ENCODE measurements at regions not wholly inside any gene's neighbourhood (a gene's known extent, or its start where the extent isn't known, plus 50 kb on each side); places are given as distances from the start of the nearest gene placed in this dataset.

DNA sequence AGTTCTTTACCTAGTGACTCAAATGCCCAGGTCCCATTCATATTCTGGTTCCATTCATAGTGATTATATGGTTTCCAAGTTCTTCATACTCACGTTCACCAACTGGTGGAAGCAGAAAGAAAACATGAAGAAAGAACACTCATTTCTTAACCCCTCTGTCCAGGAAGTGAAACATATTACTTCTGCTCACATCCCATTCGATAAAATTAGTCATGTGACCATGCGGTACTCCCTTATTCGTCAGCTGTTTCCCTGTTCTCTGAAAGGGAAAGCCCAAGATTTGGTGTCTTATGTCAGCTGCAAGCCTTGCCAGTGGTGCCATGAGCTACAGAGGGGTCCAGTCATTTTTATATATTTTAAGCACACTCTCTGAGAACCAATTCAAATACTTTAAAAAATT is 387.0 kb upstream of the DMAC1 start:
- DNase-seq: no peak

DNA sequence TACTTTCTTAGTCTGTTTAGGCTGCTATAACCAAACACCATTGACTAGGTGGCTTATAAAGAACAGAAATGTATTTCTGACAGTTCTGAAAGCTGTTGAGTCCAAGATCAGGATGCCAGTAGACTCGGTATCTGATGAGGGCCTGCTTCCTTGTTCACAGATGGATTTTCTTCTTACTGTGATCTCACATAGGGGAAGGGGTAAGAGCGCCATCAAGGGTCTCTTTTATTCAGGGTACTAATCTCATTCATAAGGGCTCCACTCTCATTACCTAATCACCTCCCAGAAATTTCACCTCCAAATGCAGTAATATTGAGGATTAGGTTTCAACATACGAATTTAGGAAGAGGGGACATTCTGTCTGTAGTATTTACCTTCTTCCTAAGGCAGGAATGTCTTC is 384.0 kb upstream of the DMAC1 start:
- DNase-seq: no peak

DNA sequence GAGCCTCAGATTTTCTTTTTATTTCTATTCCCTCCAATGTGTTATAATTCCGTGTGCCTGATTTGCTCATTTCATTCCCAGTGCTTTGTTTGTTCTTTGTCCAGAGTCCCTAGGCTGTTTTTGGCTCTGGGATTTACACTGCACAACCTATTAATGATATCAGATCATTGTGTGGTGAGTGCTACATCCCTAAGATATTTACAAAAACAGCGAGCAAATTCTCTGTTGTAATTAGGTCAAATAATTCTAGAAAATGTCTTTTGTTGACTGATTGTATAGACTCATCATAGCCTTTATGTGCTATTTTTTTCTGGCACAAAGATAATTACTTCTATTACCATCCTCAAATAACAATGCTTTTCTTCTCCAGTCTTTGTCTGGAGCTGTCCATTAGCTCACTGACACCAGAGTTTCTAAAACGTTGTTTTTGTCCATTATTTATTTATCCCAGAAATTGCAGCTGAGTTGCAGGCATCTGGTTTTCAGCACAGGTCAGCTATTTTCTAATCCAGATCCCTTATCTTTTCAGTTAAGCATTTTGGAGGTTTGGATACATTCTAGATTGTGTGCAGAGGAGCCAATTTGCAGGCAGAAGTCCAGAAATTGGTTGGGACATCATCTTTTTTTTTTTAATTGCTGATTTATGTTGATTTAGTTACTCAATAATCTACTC is 379.9 kb upstream of the DMAC1 start:
- DNase-seq: no peak

DNA sequence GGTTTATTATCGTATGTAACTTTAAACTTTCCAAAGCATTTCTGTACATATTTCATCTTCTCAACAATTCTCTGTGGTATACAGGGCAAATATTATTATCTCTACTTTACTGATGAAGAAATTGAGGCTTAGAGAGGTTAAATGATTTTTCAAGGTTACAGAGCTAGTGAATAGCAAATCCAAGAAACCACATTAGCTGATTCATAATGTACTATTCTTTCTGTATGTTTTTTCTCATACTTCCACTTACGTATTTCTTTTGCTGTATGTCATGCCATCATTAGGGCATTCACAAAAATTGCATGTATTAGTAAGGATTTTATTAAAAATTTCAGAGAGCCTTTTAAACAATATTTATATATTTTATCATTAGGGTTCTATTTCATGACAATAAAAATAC is 372.4 kb upstream of the DMAC1 start:
- DNase-seq: no peak

DNA sequence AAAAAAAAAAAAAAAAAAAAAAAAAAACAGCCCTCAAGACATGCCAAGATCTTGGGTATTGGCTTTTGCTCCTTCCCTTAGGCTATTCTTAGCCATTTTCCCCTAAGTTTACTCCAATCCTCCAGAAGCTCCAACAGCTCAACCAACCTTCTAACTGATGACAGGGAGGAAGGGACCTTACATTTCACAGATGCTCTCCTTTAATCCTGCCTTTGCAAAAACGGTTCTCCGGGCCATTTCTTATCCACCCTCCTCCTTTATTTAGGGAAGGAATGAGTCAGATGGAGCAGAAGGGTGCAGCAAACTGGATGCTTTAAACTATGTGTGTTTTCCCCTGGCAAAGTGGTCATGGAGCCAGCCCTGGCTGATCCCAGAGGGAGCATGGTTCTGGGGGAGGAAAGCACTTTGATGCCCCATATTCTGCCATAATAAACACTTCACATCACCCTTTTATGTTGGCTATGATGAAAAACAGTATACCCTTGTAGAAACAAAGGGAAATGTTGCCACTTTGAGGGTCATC is 369.4 kb upstream of the DMAC1 start:
- no peak for DNase-seq

DNA sequence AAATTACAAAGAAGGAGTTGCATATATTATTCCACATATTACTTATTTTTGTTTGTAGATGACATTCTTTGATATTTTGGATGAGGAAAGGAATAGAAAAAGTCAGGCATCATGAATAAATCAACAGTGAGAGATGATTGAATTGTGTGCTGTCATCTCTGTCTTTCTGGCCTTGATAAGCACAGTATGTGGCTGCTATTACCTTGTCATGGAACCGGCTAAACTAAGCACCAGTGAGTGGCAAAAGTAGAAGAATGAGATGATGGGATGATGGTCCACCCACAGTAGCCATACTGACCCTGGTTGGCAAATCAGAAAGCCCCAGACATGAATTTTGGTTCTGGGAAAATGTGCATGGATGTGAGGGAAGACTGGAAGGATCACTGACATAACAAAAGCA is 361.2 kb upstream of the DMAC1 start:
- no peak for DNase-seq

DNA sequence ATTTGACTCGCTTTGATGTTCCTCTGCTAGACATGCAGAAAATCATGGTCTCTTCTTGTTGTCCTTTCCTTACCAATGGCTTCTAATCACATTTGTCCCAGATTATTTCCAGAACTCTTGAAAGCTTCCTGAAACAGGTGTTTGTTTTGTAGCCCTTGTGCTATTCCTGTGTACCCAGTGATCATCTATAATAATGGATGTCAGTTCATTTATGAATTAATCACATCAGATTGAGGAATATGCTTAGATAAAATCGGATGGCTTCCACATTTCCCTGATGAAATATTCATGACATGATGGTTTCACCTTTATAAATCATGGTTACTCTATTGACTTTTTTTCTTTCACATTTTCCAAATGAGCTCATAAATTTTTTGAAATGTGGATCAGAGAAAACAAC is 359.0 kb upstream of the DMAC1 start:
- DNase-seq: no peak

DNA sequence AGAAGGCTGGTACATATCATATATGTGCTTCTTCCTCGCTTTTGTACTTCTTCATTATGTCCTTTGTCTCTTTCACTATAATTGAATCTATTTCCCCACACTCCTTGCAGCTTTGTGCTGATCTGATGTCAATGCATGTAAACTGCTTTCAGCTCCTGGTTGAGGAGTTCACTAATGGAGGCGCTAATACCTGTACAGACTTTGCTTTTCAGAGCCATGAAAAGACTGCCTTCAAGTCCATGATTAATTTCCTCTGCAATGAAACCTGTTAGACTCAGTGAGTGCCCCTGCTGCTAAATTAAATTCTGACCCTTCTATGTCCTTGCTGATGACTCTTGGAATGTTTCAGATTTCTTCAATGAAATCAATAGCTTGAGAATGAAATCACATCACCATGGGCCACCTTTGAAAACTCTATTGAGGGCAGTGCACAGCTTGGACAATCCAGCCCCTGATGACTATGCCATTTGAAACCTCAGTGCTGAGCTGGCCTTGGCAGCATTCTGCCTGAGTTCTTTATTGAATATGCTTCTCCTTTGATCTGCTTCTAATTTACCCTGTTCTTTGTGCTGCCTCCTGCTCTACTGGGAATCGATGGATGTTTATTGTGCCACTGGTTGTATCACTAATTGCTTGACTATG is 358.2 kb upstream of the DMAC1 start:
- DNase-seq: no peak

DNA sequence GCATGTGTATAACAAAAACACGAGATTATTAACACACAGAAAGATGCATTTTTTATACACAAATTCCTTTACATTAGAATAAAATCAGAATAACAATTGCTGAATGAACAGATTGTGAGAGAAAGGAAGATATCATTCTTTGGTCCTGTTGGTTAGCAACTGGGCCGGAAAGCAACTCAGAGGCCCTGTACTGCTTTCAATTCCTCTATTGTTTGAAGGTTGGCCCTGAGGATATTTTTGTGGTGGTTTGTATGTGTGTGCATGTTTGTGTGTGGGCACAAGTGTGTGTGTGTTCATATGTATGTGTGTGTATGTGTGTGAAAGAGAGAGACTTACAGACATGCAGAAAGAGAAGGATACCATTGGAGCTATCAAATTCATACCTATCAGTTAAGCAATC is 356.8 kb upstream of the DMAC1 start:
- DNase-seq: no peak

DNA sequence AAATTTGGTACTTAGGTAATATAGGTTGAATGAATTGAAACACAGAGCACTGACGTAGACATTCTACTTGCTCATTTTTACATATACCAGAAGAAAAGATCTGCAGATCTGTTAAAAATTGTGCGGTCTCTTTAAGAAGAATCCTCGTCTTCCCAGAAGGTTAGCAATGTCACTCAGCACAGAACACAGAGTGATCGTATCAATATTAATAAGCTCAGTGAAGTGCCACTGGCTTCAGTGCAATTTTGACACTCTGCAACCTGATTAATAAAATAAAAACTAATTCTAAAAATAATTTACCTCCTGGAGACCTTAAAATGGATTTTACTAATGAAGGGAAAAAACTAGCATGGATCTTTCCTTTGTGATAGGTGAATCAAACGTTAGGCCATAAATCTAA is 356.1 kb upstream of the DMAC1 start:
- DNase-seq: no peak

DNA sequence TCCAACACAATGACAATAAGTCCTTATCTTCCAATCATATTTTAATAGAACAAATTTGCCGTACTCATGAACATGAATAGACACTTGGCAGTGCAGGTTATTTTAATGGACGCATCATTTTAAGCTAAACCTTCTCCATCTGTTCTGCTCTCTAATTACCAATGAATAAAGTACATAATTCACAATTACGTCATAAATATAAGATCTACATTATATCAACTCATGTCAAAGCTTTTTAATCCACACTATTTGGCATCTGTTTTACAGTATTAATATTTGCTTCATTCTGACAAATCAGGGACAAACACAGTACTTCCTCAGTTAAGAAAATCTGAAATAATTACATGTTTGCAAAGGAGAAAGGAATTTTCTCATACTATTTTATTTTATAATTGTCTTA is 344.1 kb upstream of the DMAC1 start:
- no peak for DNase-seq

DNA sequence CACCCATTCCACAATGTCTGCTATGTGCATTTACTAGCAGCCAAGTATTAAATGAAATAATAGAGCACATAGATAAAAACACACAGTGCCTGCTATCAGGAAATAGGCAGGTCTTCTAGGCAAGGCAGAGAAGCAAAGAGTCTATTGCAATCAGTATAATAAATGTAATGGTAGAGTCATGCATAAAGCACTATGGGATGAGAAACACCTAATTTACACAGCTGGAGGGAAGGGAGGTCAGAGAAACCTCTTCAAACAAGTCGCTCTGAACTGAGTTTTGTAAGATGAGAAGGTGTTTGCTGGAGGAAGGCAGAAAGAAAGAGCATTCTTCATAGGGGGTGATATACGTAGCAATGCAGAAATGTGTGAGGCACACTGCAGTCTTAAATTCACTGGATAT is 341.0 kb upstream of the DMAC1 start:
- DNase-seq: no peak

DNA sequence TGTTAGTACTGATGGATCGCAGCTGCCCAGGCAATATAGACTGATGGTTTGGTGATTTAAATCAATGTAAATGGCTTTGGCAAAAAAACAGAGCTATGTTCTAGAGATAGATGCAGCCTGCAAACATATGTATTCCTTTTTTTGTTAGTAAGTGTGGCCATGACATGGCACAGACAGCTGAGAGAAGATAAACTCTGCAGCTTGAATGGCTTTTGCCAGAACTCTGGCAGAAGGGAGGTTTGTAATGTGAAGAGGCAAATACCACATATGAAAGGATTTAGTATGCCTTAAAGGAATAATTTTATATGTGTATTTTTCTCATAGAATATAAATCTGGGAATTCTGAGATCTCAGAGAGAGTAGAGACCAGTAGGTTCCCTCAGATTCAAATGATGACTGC is 340.2 kb upstream of the DMAC1 start:
- DNase-seq: no peak

DNA sequence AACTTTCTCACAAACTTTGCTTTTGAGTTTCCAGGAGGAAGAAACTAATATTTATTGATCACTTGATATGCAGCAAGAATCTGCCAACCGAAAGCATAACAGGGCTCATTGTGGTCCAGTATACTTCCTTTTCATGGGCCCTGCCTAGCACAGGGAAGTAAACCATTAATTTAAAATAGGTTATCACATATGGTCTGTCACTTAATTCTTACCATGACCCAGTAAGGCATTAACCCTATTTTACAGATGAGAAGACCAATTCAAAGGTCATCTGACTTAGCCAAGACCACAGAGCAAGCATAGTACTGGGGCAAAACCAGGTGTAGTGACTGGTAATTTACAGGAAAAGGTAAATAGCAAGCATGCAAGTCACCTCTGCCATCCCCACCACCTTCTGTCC is 336.9 kb upstream of the DMAC1 start:
- DNase-seq: no peak

DNA sequence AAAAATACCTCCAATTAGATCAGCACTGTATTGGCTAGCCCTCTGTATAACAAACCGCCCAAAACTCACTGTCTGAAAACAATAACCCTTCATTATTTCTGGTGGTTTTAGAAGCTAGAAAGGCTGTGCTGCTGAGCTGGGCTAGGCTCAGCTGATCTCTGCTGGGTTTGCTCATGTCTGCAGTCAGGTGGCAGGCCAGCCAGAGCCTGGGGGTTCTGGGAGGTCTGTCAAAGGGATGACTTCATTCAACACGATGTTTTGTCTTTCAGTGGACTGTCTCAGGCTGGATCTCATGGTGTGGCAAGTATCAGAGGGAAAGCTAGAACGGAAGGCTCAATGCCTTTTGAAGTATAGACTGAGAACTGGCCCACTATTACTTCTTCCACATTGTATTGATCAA is 335.1 kb upstream of the DMAC1 start:
- no peak for DNase-seq

DNA sequence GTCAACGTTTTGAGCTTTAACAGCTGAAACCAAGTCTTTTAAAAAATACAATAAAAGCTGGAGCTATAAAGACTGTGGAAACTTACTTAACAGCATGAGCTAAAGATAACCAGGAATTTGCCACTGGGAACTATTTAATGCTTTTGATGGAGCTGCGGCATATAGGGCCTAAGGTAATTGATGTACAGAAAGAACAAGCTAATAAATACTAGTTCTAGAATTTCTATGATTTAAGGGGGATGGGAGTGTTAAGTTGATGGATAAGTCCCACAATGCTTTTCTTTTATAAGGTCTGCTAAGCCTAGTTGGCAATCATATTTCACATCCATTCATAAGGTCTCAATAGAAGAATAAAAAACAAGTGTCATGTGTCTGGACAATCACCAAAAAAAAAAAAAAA is 334.0 kb upstream of the DMAC1 start:
- DNase-seq: no peak

DNA sequence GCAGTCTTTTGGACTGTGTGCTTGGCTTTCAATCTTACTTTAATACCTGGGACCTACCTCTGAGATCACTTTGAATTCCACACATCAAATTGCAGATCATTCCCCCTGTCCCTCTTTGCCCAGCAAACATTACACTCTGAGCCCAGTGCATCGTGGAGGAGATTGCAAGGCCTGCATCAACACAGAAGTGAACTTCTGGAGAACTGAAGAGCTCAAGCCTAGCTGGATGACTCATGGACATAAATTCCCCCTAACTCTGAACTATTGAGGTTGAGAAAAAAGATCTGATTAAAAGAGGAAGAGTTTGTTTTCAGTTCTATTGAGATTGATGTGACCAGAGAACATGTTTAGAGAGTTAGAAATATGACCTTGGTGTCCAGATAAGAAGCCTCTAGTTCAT is 316.0 kb upstream of the DMAC1 start:
- DNase-seq: no peak

DNA sequence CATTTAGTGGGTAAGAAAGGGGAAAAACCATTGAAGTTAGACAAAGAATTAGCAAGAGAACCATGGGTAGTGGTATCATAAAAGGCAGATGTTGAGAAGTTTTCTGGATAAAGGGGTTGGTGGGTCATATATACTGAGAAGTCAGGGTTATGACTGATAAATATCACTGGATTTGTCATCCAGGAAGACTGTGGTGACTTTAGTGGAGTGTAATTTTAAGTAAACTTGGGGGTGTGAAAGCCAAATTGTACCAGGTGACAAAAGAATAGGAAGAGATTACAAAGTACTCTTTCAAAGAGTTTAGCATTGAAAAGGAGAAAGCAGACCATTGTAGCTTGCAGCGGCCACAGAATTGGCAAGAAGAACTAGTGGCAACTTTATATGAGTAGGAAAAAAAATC is 315.2 kb upstream of the DMAC1 start:
- no peak for DNase-seq

DNA sequence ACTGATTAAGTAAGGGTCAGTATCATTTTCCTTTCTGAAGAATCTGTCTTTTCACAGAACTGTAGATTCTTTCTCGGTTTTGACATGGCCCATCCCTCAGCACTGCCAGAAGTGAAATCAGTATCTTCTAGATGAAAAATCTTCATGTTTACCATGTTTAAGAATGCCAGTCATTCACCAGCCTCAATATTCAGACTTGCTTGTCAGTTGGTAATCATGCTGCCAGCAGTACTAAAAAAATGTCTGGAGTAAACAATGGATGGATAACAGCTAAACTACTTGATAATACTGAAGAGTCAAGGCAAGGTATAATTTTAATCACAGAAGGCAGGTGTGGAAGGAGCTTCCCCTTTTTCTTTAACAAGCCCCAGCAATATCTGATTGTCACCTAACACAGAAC is 306.8 kb upstream of the DMAC1 start:
- no peak for DNase-seq

DNA sequence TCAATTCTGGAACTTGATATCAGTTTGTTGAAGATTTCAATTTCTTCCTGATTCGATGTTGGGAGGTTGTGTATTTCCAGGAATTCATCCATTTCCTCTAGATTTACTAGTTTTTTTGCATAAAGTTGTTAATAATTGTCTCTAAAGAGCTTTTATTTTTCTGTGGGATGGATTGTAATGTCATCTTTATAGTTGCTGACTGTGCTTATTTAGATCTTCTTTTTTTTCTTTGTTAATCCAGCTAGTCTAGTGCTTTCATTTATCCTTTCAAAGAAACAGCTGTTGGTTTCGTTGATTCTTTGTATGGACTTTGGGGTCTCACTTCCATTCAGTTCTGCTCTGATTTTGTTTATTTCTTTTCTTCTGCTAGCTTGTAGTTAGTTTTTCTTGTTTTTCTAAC is 302.0 kb upstream of the DMAC1 start:
- no peak for DNase-seq

DNA sequence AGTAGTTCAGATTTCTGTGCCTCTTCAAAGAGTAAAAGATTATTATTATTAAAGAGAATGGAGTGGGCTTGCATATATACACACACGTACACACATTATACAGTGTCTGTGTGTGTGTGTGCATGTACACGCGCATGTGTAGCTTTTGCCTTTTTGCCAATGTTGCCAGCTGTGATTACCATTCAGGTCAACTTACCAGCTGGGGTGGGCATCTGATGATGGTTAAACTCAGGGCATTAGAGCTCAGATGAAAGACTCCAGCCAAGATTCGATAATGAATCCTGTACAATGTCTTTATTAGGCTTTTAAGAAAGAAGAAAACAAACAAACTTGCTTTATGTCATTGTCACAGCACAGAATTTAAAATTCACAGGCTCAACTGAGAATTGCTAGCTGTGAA is 296.5 kb upstream of the DMAC1 start:
- DNase-seq: no peak

DNA sequence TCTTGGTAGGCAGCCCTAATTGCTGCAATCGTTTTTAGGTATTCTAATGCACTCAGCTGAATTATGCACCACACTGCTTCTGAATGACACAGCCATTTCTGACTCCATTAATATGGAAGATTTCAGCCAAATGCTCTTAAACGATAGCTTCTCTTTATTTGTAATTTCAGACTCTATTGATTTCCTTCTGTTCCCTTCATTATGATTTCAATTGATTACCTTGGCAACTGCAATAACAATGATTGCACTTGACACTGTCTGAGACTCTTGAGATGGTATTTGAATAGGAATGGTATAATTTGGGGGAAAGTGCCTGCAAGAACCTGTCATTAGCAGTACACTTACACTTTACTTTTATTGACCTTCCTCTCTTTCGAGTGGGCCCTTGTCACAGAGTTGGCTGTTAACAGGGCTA is 296.1 kb upstream of the DMAC1 start:
- peak; percentile 99 for DNase-seq

DNA sequence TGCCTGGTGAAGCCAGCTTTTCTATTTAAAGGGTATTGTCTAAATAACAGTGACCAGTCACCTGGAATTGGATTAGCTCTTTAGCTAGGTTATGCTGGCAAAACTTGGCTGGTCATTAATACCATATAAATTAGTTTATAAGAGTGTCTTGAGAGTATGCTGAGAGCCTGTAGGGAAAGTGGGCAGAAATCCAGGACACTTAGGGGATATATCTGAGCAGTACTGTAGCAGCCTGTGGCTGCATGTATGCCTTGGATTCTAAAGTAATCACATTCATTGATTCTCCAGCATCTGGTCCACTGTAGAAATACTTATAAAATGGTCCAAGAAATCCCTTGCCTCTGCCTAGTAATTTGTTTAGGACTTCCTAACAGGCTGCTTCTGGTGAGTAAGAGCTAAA is 288.9 kb upstream of the DMAC1 start:
- DNase-seq: peak; percentile 58

DNA sequence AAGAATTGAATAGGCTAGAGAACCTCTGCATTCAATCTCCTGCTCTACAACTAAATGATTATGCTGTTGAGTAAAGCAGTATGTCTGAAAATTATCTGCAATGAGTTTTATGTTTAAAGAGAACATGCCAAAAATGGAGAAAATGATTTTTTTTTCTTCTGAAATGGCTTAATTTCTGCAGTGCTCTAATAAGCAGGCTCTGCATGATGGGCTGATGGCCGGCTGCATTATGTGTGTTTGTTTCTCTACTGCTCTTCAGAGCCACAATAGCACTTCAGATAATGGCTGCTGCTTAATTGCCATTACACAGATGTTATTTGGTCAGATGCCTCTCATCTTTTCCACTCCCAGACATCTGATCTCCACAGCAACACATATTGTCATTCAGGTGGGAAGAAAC is 286.4 kb upstream of the DMAC1 start:
- peak; percentile 96 for DNase-seq

DNA sequence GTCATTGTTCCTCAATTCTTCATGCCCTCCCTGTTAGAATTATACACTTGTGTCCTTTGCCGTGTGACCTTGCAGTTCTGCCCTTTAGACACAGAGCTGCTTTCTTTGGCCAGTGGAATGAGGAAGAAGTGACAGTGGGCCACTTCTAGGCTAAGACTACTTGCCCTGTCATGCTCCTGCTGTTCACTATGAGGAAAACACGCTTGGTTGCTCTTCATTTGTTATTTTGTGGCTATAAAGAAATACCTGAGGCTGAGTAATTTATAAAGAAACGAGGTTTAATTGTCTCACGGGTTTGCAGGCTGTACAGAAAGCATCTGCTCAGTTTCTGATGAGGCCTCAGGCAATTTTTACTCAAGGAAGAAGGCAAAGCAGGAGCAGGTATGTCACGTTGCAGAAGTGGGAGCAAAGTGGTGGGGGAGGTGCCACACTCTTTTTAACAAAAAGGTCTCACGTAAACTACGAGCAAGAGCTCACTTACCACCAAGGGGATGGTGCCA is 279.1 kb upstream of the DMAC1 start:
- DNase-seq: peak; percentile 95

All from DMS79 treated with DMSO at 0.1 percent for 48 hours (cell line).